ENCODE measurements at regions not wholly inside any gene's neighbourhood (a gene's known extent, or its start where the extent isn't known, plus 50 kb on each side); places are given as distances from the start of the nearest gene placed in this dataset.

- no peak for TF ChIP-seq CTCF (IDR thresholded peaks at IDR 0.05; ENCODE audit: low read depth, low read length, missing control alignments)
- no peak for DNase-seq (ENCODE audit: extremely low read depth, low read depth)
These were observed 249.3 kb downstream of the HAUS1 start for GRCh38 chr18:46353460-46353859.

DNA sequence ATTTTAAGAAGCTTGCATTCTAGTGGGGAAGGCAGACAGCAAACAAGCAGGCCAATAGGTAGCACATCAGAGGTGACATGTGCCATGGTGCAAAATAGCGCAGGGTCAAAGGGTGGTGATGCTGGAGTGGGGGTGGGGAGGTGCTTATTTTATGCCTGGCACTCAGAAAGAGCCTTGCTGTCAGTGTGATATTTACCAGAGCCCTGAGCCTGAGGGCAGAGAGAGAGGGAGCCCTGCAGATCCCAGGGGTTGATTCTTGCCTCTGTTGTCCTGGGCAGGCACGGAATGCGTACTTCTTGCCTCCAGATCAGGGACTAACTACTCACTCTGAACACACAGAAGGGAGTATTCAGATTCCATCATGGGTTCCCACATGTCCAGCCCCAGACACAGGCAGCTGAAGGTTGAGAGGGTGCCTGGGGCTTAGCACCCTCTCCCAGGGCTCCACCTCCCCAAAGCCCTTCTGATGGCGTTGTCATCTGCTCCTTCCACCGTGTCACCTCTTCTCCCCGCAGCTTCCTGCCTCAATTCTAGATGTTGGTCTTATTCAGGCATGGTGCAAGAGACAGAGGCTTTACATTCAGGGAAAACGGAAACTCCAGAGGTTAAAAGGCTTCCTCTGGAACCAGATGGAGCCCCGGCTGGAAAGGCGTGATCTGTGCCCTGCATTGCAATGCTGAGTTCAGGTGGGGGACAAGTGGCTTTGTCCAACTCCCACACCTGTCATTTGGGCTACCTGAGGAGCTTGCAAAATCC lies 252.3 kb downstream of the HAUS1 start:
- TF ChIP-seq CTCF (IDR thresholded peaks at IDR 0.05; ENCODE audit: low read depth, low read length, missing control alignments): no peak
- DNase-seq (ENCODE audit: extremely low read depth, low read depth): no peak

More at GRCh38 chr18:46353460-46353859, 249.3 kb downstream of the HAUS1 start:
- no peak overlapping the region for H3K4me3 ChIP-seq (replicated peaks; ENCODE audit: low read depth, low read length)

GRCh38 chr18:46360102-46360699 lies 256.0 kb downstream of the HAUS1 start:
- TF ChIP-seq CTCF (IDR thresholded peaks at IDR 0.05; ENCODE audit: low read depth, low read length, missing control alignments): no peak
- H3K4me3 ChIP-seq (replicated peaks; ENCODE audit: low read depth, low read length): no peak overlapping the region
- no peak for DNase-seq (ENCODE audit: extremely low read depth, low read depth)

More for the DNA sequence above, 252.3 kb downstream of the HAUS1 start:
- H3K4me3 ChIP-seq (replicated peaks; ENCODE audit: low read depth, low read length): no peak overlapping the region

DNA sequence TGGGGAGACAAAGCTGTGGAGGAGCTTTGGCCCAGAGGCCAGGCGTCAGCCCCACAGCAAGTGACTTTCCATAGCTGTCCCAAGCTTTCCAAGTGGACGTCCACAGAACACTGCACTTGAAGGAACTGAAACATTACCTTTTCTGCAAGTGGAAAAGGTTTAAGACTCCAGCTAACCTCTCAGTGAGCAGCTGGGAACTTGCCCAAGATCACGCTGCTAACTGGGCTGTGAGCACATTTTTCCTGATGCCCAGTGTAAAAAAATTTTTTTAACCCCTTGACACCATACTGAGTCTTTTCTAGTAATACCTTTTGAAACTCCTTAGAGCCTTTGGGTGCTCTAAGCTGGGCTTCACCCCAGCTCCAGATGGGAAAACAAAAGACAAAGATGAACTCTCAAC lies 256.7 kb downstream of the HAUS1 start:
- H3K4me3 ChIP-seq (replicated peaks; ENCODE audit: low read depth, low read length): no peak overlapping the region
- no peak for DNase-seq (ENCODE audit: extremely low read depth, low read depth)
- no peak for TF ChIP-seq CTCF (IDR thresholded peaks at IDR 0.05; ENCODE audit: low read depth, low read length, missing control alignments)

- no peak for DNase-seq (ENCODE audit: extremely low read depth, low read depth)
- no peak for TF ChIP-seq CTCF (IDR thresholded peaks at IDR 0.05; ENCODE audit: low read depth, low read length, missing control alignments)
- H3K4me3 ChIP-seq (replicated peaks; ENCODE audit: low read depth, low read length): no peak overlapping the region
These were observed 258.3 kb downstream of the HAUS1 start for GRCh38 chr18:46362533-46362932.

- H3K4me3 ChIP-seq (replicated peaks; ENCODE audit: low read depth, low read length): no peak overlapping the region
- DNase-seq (ENCODE audit: extremely low read depth, low read depth): no peak
- no peak for TF ChIP-seq CTCF (IDR thresholded peaks at IDR 0.05; ENCODE audit: low read depth, low read length, missing control alignments)
These were observed 259.9 kb downstream of the HAUS1 start for GRCh38 chr18:46364048-46364447.
